PC-3 (cell line): ENCODE measurements at regions not wholly inside any gene's neighbourhood (a gene's known extent, or its start where the extent isn't known, plus 50 kb on each side); places are given as distances from the start of the nearest gene placed in this dataset.

Source experiments
- ATAC-seq: fragments of 200-7000 bp; cut with Tn5 transposase; 2 replicates; pipeline ENCODE4 v1.9.1; 2020; ENCODE audit warnings: mild to moderate bottlenecking, moderate library complexity
- BruUV-seq: library from RNA; stranded (reverse); fragments of 400-500 nt; replicated peaks from 2 replicates; lab custom pipeline; 2021; lab: Mats Ljungman, UMichigan
- CTCF ChIA-PET: fragments of 300-600 bp; sonication (Branson Sonifier 250); formaldehyde crosslinking; loops from one replicate; lab custom pipeline; 2022; ENCODE audit warnings: antibody characterized with exemption; lab: Charles Lee
- POLR2A ChIA-PET: fragments of 300-600 bp; sonication (Branson Sonifier 250); formaldehyde crosslinking; loops from one replicate; lab custom pipeline; 2022; ENCODE audit warnings: antibody characterized with exemption; ENCODE audit not compliant: unreplicated experiment; lab: Charles Lee
- DNase-seq: peaks from one replicate; pipeline ENCODE4 v3.0.0-alpha.2; 2015
- H2AFZ ChIP-seq: fragments of 300-600 bp; sonication (generic); 2 replicates; pipeline ENCODE4 v1.6.0; 2016; ENCODE audit warnings: antibody characterized with exemption, low read length
- H3F3A ChIP-seq: fragments of 300-600 bp; sonication (generic); one replicate; pipeline ENCODE4 v1.6.0; 2017; ENCODE audit warnings: antibody characterized with exemption, low read length, control low read depth, mild to moderate bottlenecking; ENCODE audit not compliant: unreplicated experiment
- H3K27ac ChIP-seq: fragments of 300-600 bp; sonication (generic); 2 replicates; pipeline ENCODE4 v1.5.1; 2016; ENCODE audit warnings: mild to moderate bottlenecking, low read length
- H3K27me3 ChIP-seq: fragments of 300-600 bp; sonication (generic); 2 replicates; pipeline ENCODE4 v1.6.1; 2016; ENCODE audit warnings: low read length, mixed read lengths
- H3K36me3 ChIP-seq: fragments of 300-600 bp; sonication (generic); 2 replicates; pipeline ENCODE4 v1.6.1; 2016; ENCODE audit warnings: low read depth, mixed run types, low read length, mixed read lengths
- H3K4me1 ChIP-seq: fragments of 300-600 bp; sonication (generic); 2 replicates; pipeline ENCODE4 v1.5.1; 2016; ENCODE audit warnings: low read length; ENCODE audit not compliant: insufficient read depth
- H3K4me2 ChIP-seq: fragments of 300-600 bp; sonication (generic); 2 replicates; pipeline ENCODE4 v1.6.0; 2016; ENCODE audit warnings: low read length
- H3K4me3 ChIP-seq: fragments of 300-600 bp; sonication (generic); 2 replicates; pipeline ENCODE4 v1.5.1; 2016; ENCODE audit warnings: mild to moderate bottlenecking, low read length, mixed read lengths
- H3K79me2 ChIP-seq: fragments of 300-600 bp; sonication (generic); 2 replicates; pipeline ENCODE4 v1.6.1; 2017; ENCODE audit warnings: low read length, mixed read lengths
- H3K9ac ChIP-seq: fragments of 300-600 bp; sonication (generic); 2 replicates; pipeline ENCODE4 v1.6.0; 2016; ENCODE audit warnings: mild to moderate bottlenecking, low read length
- H3K9me2 ChIP-seq: fragments of 300-600 bp; sonication (generic); replicated peaks from 2 replicates; pipeline ENCODE4 v1.6.1; 2016; ENCODE audit warnings: mixed run types, low read length, mixed read lengths
- H3K9me3 ChIP-seq: fragments of 300-600 bp; sonication (generic); 2 replicates; pipeline ENCODE4 v1.6.1; 2016; ENCODE audit warnings: low read length, mixed read lengths
- H4K20me1 ChIP-seq: fragments of 300-600 bp; sonication (generic); 2 replicates; pipeline ENCODE4 v1.6.1; 2016; ENCODE audit warnings: low read length, mixed read lengths
- CTCF ChIP-seq: fragments of 300-600 bp; sonication (generic); conservative IDR thresholded peaks from 2 replicates; pipeline ENCODE4 v1.5.1; 2017; ENCODE audit warnings: antibody characterized with exemption, low read depth, mild to moderate bottlenecking, low read length
- EZH2 ChIP-seq: fragments of 300-600 bp; sonication (generic); IDR thresholded peaks from one replicate; pipeline ENCODE4 v1.6.1; 2017; ENCODE audit warnings: antibody characterized with exemption, mild to moderate bottlenecking, low read length; ENCODE audit not compliant: unreplicated experiment
- EZH2phosphoT487 ChIP-seq: fragments of 300-600 bp; sonication (generic); IDR thresholded peaks from 2 replicates; pipeline ENCODE4 v1.6.1; 2018; ENCODE audit warnings: mild to moderate bottlenecking, antibody characterized with exemption, low read length, borderline replicate concordance
- intact Hi-C: fragments of 100-400 bp; cut with micrococcal nuclease; formaldehyde crosslinking; loops from 2 replicates; pipeline ENCODE4 v1.9.0; 2023

DNA sequence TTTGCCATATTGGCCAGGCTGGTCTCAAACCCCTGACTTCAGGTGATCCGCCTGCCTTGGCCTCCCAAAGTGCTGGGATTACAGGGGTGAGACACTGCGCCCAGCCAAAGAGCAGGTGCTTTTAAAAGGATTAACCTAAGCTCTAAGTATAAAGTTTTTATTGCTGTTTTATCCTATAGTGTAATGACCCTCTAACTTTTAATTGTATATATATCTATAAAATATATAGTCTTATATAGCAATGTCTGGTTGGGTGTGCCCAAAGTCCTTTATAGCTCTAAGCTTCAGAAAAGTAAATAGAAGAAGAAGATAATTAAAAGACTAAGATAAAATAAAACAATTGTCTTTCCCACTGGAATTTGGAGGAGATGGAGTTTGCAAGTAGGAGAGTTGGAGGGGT, 73.8 kb upstream of the ATP5PO start:
- Histone ChIP-seq H2AFZ (no peak overlapping the region), H3K27ac (no peak overlapping the region), H3K4me1 (no peaks in the 10 kb centered on the region), H3K4me2 (no peak overlapping the region), H3K36me3 (no peaks in the 10 kb centered on the region), H3K9me2 (no peaks in the 10 kb centered on the region), H4K20me1 (no peaks in the 10 kb centered on the region), H3K4me3 (no peak overlapping the region), H3K9me3 (no peaks in the 10 kb centered on the region), H3F3A (no peaks in the 10 kb centered on the region), H3K79me2 (no peaks in the 10 kb centered on the region), H3K27me3 (no peaks in the 10 kb centered on the region), H3K9ac (no peak overlapping the region)
- BruUV-seq, result no TSS peak
- ATAC-seq, result no peak
- ChIA-PET CTCF (no interaction called here), POLR2A (interaction anchor here (0.7 kb wide), 1 partner anchor 22 kb away, joined by 4 read pairs; no protein-coding TSS in a partner anchor)
- TF ChIP-seq EZH2phosphoT487 (no peak), EZH2 (no peak), CTCF (no peak)
- DNase-seq, result no peak
- intact Hi-C loops, result no loop called here

DNA sequence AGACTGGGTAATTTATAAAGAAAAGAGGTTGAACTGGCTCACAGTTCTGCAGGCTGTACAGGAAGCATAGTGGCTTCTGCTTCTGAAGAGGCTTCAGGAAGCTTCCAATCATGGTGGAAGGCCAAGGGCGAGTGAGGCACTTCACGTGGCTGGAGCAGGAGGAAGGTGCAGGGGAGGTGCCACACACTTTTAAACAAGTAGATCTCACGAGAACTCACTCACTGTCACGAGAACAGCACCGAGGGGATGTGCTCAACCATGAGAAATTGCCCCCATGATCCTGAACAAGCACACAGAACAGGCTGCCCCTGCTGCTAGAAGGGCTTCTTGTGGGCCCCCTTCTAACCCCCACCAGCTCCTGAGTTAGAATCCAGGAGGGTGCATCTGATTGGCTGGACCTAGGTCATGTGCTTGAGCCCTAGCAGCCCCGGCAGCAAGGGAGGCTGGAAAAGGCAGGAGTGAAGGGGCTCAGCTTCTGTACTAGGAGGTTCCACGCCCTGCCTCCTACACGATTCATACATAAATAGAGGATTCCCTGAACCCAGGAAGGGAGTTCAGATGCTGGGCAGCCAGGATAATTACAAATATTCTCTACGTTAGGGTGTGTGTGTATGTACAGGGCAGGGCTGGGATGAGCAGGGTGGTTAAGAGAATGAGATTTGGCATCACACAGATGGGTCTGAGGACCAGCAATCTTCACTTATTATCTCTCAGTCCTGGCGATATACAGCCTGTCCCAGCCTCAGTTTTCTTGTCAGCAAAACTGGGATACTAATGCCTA, 72.8 kb upstream of the ATP5PO start:
- no peaks in the 10 kb centered on the region for H3K79me2 ChIP-seq
- no peaks in the 10 kb centered on the region for H3F3A ChIP-seq
- ATAC-seq (no peak), DNase-seq (no peak)
- no peak overlapping the region for H2AFZ ChIP-seq
- H3K4me2 ChIP-seq, result no peak overlapping the region
- no peak overlapping the region for H3K27ac ChIP-seq
- no peaks in the 10 kb centered on the region for H3K36me3 ChIP-seq
- no peaks in the 10 kb centered on the region for H3K4me1 ChIP-seq
- H4K20me1 ChIP-seq, result no peaks in the 10 kb centered on the region
- no peaks in the 10 kb centered on the region for H3K9me3 ChIP-seq
- ChIA-PET CTCF (no interaction called here), POLR2A (interaction anchor here (0.6 kb wide), 1 partner anchor 172 kb away, joined by 7 read pairs; no protein-coding TSS in a partner anchor)
- intact Hi-C loops, result no loop called here
- no peak overlapping the region for H3K4me3 ChIP-seq
- H3K9me2 ChIP-seq, result no peaks in the 10 kb centered on the region
- BruUV-seq, result no TSS peak
- TF ChIP-seq EZH2phosphoT487, result no peak
- TF ChIP-seq CTCF, result no peak
- TF ChIP-seq EZH2, result no peak
- H3K9ac ChIP-seq, result no peak overlapping the region
- H3K27me3 ChIP-seq, result no peaks in the 10 kb centered on the region

GRCh38 chr21:33987461-33987860, 71.9 kb upstream of the ATP5PO start:
- CTCF ChIA-PET, result no interaction called here
- no peaks in the 10 kb centered on the region for H3K9me2 ChIP-seq
- H3K4me2 ChIP-seq, result no peak overlapping the region
- no peak overlapping the region for H2AFZ ChIP-seq
- no TSS peak for BruUV-seq
- intact Hi-C loops, result no loop called here
- no peaks in the 10 kb centered on the region for H3K27me3 ChIP-seq
- no peaks in the 10 kb centered on the region for H4K20me1 ChIP-seq
- no peak for TF ChIP-seq CTCF
- no peak for TF ChIP-seq EZH2
- no peak for TF ChIP-seq EZH2phosphoT487
- POLR2A ChIA-PET, result no interaction called here
- H3K4me3 ChIP-seq, result no peak overlapping the region
- no peaks in the 10 kb centered on the region for H3K4me1 ChIP-seq
- H3K36me3 ChIP-seq, result no peaks in the 10 kb centered on the region
- ATAC-seq (no peak), DNase-seq (no peak)
- no peak overlapping the region for H3K27ac ChIP-seq
- no peaks in the 10 kb centered on the region for H3K9me3 ChIP-seq
- H3F3A ChIP-seq, result no peaks in the 10 kb centered on the region
- no peaks in the 10 kb centered on the region for H3K79me2 ChIP-seq
- no peak overlapping the region for H3K9ac ChIP-seq
